ENCODE measurements at regions not wholly inside any gene's neighbourhood (a gene's known extent, or its start where the extent isn't known, plus 50 kb on each side); places are given as distances from the start of the nearest gene placed in this dataset.

GRCh38 chr1:200354243-200354642 is 55.6 kb downstream of the ZNF281 start:
- DNase-seq (ENCODE audit: low read depth in 2 of 2) = no peak

DNA sequence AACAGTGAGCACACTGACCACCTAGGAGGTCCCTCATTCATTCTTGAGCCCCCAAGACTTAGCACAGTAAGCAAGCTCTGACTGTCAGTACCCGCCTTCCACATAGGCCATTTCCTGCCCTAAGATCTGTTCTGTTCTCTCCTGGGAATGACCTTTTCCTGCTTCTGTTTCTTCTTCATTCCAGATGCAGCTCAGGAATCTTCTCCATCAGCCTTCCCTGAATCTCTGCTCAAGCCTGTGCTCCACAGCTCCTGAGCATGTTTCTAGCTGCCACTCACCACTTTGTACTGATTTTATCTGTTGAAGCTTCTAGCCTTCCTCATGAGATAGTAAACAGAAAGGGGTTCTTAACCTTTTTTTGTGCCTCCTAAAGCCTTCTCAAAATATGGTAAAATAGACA is 56.6 kb downstream of the ZNF281 start:
- no peak for DNase-seq (ENCODE audit: low read depth in 2 of 2)

- DNase-seq (ENCODE audit: low read depth in 2 of 2) = no peak
Observed at GRCh38 chr1:200351826-200352549, 57.8 kb downstream of the ZNF281 start.

- DNase-seq (ENCODE audit: low read depth in 2 of 2) = no peak
Observed at GRCh38 chr1:200351425-200351824, 58.4 kb downstream of the ZNF281 start.

DNA sequence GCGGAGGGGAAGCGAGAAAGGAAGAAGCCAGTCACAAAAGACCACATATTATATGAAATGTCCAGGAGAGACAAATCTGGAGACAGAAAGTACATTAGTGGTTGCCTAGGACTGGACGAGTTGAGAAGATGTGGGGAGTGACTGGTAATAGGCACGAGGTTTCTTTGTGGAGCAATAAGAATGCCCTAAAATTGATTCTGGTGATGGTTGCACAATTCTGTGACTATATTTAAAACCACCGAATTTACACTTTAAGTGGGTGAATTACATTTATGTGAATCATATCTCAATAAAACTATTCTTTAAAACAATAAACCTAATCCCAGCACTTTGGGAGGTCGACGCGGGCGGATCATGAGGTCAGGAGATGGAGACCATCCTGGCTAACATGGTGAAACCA is 63.1 kb downstream of the ZNF281 start:
- no peak for DNase-seq (ENCODE audit: low read depth in 2 of 2)

DNA sequence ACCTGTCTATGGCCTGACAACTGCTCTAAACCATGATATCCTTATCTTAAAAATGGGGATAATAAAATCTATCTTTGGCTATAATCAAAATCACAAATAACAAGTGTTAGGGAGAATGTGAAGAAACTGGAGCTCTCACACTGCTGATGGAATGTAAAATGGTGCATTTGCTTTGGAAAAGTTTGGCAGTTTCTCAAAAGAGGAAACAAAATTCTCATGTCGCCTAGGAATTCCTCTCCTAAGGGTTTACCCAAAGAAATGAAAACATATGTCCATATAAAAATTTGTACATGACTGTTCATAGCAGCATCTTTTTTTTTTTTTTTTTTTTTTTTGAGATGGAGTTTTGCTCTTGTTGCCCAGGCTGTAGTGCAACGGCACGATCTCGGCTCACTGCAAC is 64.3 kb downstream of the ZNF281 start:
- no peak for DNase-seq (ENCODE audit: low read depth in 2 of 2)

DNA sequence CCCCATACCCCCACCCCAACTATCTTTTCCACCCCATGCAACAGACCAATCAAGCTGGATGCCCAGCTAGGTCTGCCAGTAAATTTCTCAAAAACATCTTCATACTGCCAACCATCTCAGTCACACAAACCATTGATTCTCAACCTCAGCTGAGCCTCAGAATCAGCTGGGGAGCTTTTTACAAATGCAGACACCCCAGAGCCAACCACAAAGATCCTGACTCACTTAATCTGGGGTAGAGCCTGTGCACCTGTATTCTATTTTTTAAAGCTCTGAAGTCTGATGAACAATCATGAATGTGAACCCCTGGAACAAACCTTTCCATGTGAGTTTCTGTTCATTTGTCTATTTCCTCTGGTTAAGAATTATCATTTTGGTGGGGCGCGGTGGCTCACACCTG is 66.0 kb downstream of the ZNF281 start:
- DNase-seq (ENCODE audit: low read depth in 2 of 2) = no peak

DNA sequence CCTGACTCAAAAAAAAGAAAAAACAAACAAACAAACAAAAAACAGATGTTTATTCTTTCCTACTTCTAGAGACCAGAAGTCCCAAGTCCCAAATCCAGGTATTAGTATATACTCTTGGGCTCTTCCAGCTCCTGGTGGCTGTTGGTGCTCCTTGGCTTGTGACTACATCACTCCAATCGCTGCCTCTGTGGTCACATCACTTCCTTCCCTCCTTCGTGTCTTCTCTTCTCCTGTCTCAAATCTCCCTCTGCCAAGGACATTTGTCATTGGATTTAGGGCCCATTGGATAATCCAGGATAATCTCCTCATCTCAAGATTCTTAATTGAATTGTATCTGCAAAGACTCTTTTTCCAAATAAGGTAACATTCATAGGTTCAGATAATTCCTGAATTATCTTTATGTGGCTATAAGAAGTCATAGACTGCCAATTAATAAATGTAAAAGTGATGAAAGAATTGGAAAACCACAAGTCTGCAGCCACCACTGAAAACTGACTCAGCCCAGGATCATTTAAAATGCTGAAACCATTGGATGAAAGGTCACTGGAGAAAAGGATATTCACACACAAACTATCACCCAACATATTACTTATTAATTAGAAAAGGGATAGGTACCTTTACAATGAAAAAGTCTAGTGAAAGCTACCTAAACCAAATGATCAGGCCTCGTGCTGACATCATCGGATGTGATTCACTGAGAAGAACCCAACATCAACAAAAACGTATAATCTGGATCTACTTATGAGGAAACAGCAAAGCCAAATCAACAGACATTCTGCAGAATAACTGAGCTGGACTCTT is 67.1 kb downstream of the ZNF281 start:
- DNase-seq (ENCODE audit: low read depth in 2 of 2) = no peak

- no peak for DNase-seq (ENCODE audit: low read depth in 2 of 2)
Observed at GRCh38 chr1:200338451-200338850, 71.4 kb downstream of the ZNF281 start.

DNA sequence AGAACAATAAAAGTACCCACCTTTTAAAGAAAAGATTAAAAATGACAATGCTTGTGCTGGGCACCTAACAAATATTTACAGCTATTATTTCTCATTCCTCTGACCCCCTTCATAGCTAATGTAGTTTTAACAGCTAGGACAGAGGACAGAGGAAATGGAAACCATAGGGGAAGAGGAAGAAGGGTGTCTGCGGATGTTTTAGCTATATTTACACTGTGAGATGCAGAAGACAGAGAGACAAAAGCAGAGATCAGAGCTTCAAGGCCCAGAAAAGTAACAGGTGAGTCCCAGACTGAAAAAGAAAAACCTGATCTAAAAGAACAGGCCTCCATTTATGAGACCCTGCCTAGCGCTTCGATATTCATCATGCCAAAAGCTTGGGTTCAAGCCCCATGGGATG is 72.0 kb downstream of the ZNF281 start:
- DNase-seq (ENCODE audit: low read depth in 2 of 2) = no peak

DNA sequence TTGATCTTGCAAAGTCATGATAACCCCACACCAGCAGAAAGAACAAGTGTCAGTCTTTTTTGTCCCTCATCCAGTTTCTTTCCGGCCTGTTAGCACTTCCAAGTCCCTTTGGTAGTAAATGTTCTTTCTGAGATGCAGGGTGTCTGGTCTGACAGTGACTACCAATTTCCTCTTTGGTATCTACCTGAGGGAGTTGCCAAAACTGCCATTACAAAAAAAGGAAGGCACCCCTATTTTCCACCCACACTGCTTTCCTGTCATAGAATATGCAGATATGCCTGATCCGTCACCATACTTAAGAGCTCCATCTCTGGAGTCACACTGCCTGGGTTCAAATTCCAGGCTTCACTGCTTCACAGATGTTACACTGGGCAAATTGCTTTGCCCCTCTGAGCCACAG is 72.4 kb downstream of the ZNF281 start:
- DNase-seq (ENCODE audit: low read depth in 2 of 2) = no peak

GRCh38 chr1:200336901-200337391 is 72.9 kb downstream of the ZNF281 start:
- DNase-seq (ENCODE audit: low read depth in 2 of 2) = no peak

DNA sequence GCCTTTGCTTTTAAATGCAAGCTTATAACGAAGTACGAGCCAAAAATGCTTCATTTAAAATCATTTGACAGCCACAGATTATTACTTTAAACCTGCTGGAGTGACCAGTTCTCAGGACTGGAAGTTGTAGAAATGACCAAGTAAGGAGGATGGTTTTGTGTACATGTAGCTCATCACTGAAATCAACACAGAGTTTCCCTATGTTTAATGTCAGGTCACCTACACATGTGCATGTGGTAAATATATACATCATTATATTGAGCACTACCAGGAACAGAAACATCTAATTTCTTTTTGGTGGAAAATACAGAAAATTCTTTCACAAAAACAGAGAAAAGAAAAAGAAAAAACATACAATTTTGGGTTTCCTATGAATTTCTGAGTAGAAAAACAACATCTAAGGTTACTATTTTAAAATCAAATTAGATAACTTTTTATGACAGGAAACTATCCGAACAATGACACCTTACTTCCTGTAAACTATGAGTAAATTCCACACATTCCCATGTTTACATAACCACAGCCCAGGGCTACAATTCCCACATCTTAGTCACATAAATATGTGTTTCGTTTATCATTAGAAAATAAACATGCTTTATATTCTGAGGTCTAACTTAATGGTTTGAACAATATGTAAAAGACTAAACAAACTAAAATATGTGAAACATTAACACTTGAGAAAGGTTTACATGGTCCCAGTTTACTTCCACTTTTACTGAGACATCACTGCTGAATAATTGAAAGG is 73.6 kb downstream of the ZNF281 start:
- no peak for DNase-seq (ENCODE audit: low read depth in 2 of 2)

- no peak for DNase-seq (ENCODE audit: low read depth in 2 of 2)
Observed at GRCh38 chr1:200334661-200335256, 75.1 kb downstream of the ZNF281 start.

DNA sequence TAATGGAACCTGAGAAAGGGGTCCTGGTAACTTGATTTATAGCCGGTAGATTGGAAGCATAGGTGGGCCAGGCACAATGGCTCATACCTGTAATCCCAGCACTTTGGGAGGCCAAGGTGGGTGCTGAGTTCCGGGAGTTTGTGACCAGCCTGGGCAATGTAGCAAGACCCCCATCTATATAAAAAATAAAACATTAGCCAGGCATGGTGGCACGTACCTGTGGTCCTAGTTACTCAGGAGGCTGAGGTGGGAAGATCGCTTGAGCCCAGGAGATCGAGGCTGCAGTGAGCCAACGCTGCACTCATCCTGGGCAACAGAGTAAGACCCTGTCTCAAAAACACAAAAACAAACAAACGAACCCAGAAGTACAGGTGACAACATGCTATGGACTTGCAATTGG is 76.5 kb downstream of the ZNF281 start:
- DNase-seq (ENCODE audit: low read depth in 2 of 2) = no peak

DNA sequence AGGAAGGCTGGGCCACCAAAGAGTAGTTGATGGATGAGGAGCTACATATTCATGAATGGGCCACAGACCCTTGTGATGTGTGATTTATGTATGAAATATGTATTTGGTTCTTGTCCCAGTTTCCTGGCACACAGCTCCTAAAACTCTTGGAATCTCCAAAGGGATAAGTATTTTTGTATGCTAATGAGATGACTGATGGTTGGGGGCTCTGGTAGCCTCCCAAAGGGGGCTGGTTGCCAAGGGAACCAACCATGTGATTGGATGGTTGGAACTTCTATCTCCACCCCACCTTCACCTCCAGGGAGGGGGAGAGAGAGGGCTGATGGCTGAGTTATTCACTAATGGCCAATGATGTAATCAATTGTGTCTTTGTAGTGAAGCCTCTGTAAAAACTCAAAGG is 77.1 kb downstream of the ZNF281 start:
- DNase-seq (ENCODE audit: low read depth in 2 of 2) = no peak

DNA sequence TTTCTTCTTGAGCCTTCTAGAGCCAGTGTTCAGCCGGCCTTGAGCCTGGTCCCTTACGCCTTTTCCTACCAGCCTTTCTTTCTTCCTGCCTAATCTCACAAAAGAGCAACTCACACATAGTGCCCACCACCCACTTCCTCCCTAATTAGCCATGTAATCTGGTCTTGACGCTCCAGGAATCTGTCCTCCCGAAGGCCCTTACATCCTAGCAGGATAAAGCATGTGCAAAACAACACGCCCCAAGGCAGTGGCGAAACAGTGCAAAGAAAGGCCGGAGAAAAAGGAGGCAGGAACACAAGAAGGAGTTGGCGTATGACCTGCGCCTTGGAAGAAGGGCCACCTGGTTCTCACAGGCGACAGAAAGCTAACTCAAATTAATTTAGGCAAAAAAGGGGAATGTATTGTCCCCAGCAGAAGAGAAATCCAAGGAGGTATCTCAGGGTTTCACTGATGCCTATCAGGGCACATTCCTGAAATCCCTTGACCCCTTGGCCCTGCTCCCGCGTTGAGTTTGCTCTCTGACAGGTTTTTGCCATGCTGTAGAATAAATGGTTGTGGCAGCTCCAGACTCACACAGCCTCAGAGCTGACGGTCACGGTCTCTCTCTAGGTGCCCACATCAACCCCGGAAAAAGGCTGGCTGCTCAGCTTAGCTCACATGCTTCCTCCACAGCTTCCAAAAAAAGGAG is 79.0 kb downstream of the ZNF281 start:
- no peak for DNase-seq (ENCODE audit: low read depth in 2 of 2)

GRCh38 chr1:200329208-200329882 is 80.5 kb downstream of the ZNF281 start:
- no peak for DNase-seq (ENCODE audit: low read depth in 2 of 2)

DNA sequence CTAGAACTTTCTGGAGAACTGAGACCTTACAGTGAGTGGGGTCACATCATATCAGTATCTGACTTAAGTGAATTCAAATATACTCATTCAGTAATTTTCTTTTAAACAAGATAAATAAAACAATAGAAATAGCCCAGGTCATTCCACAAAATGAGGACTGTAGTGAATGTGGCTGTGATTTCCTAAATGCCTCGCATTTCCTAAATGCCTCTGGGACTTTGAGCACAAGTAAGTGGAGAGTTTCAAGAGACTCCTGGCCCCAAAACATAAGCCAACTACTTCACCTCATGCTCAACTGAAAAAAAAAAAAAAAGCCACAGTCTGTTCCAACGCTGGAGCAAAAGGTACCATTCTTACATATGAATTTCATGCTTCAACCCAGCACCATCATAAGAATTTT is 81.5 kb downstream of the ZNF281 start:
- DNase-seq (ENCODE audit: low read depth in 2 of 2) = no peak

DNA sequence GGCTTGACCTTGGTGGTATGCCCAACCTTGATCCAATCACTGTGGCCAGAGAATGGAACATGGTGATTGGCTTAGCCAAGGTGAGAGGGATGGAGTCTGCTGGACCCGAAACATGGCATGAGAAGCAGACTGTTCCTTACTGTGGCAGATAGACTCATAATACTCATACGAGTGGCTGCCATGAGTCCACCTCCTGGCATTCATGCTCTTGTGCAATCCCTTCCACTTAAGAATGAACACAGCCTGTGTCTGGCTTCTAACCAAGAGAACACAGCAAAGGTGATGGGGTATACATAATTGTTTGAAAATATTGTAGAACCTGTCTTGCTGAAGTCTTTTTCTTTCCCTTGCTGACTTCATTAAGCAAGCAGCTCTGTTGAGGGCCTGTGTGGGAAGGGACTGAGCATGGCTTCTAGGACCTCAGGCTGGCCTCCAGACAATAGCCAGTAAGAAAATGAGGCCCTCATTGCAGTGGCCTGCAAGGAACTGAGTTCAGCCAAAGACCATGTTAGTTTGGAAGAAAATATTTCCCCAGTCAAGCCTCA is 85.9 kb downstream of the ZNF281 start:
- no peak for DNase-seq (ENCODE audit: low read depth in 2 of 2)

GRCh38 chr1:200319148-200319547 is 90.7 kb downstream of the ZNF281 start:
- DNase-seq (ENCODE audit: low read depth in 2 of 2) = no peak

Data from stimulated activated CD4-positive, alpha-beta T cell treated with anti-CD3 and anti-CD28 coated beads, Interleukin-4, amount 100 ng/mL, for 48 hours (primary cell).